ENCODE measurements at regions not wholly inside any gene's neighbourhood (a gene's known extent, or its start where the extent isn't known, plus 50 kb on each side); places are given as distances from the start of the nearest gene placed in this dataset.

DNA sequence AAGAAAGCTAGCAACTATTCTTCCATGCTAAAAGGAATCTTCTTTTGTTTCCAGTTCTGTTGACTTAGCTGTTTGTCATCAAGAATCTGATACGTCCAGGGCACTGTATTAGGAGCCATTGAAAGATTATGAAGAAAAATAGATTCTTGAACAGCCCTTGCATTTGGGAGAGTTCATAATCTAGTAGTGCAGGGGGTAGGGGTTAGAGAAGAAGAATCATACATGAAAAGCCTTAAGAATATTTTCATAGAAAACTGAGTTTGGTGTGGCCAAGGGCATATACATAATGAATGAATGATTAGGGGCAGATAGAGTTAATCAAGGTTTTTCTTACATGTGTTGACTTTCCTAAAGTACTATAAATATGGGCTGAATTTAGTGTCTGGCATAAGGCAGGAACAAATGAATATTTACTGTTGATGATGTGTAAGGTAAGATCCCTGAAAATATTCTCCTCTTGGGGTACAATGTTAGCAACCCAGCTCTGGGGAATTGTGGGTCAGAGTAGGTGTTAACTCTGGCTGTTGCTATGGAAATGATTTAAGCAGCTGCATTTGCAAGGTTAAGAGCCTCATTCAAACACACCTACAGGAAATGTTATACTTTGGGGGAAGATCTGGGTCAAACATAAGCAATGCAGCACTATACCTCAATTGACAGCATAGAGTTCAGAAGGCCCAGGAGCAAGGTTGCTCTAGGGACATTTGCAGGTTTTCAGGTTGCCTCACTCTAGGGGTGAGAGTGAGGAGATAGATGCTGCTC, 667.3 kb upstream of the CITED2 start:
- TF ChIP-seq, protein P1, sequence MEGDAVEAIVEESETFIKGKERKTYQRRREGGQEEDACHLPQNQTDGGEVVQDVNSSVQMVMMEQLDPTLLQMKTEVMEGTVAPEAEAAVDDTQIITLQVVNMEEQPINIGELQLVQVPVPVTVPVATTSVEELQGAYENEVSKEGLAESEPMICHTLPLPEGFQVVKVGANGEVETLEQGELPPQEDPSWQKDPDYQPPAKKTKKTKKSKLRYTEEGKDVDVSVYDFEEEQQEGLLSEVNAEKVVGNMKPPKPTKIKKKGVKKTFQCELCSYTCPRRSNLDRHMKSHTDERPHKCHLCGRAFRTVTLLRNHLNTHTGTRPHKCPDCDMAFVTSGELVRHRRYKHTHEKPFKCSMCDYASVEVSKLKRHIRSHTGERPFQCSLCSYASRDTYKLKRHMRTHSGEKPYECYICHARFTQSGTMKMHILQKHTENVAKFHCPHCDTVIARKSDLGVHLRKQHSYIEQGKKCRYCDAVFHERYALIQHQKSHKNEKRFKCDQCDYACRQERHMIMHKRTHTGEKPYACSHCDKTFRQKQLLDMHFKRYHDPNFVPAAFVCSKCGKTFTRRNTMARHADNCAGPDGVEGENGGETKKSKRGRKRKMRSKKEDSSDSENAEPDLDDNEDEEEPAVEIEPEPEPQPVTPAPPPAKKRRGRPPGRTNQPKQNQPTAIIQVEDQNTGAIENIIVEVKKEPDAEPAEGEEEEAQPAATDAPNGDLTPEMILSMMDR (IDR thresholded peaks at IDR 0.05): no peak
- TF ChIP-seq POLR2A (IDR thresholded peaks at IDR 0.05) (no peak), EP300 (IDR thresholded peaks at IDR 0.05) (no peak)
